GM21447 (cell line): ENCODE measurements at regions not wholly inside any gene's neighbourhood (a gene's known extent, or its start where the extent isn't known, plus 50 kb on each side); places are given as distances from the start of the nearest gene placed in this dataset.

Experiments used
- ATAC-seq: cut with Tn5 transposase; IDR thresholded peaks from one replicate; pipeline ENCODE4 v1.9.1; 2021; ENCODE audit not compliant: unreplicated experiment

DNA sequence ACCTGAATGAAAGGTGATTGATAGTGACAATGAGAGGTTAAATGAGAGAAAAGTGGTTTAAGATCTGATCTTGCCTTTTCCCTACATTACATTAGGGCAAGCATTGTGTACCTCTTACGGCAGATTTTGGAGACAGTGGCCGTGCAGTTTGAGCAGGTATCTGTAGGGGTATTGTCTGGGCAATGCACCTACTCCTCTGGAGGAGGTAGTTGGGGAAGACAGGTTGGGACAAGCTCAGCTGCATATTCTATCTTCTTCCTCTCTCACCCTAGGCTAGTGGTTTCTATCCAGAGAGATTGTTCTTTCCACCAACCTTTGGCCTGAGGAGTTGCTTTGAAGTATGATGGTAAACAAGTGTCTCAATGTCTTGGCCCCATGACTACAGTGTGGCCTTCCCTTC lies 323.2 kb downstream of the CYP26B1 start:
- ATAC-seq: no peak

DNA sequence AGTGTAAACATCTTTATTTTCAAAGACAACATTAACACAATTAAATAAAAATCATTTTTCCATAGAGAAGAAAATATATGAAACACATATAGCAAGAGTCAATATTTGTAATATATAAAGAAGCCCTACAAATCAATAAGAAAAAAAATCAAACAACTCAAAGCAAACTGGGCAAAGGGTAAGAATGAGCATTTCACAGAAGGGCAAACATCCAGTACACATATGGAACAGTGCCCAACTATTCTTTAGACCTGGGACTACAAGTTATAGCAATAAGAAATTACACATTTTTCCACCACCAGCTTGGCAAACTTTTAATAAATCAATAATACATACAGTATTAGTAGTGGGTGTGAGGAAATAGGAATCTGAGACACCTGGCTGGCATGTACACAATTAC lies 324.1 kb downstream of the CYP26B1 start:
- ATAC-seq: no peak

DNA sequence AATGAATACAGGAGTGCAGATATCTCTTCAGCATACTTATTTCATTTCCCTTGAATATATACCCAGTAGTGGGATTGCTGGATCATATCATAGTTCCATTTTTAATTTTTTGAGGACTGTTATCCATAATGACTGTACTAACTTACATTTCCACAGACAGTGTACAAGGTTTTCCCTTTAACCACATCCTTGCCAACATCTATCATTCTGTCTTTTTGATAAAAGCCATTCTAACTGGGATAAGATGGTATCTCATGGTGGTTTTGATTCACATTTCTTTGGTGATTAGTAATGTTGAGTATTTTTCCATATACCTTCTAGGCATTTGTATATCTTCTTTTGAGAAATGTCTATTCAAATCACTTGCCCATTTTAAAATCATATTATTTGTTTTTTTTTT lies 325.2 kb downstream of the CYP26B1 start:
- ATAC-seq: no peak

DNA sequence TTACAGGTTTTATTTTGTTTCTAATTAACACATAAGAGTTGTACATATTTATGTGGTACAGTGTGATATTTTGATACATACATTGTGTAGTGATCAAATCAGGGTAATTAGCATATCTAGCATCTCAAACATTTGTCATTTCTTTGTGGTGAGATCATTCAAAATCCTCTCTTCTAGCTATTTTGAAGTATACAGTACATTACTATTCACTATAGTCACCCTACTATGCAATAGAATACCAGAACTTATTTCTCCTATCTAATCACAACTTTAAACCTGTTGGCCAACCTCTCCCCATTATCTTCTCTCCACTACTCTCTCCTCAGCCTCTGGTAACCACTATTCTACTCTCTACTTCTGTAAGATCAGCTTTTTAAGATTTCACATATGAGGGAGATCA lies 325.8 kb downstream of the CYP26B1 start:
- ATAC-seq: no peak

DNA sequence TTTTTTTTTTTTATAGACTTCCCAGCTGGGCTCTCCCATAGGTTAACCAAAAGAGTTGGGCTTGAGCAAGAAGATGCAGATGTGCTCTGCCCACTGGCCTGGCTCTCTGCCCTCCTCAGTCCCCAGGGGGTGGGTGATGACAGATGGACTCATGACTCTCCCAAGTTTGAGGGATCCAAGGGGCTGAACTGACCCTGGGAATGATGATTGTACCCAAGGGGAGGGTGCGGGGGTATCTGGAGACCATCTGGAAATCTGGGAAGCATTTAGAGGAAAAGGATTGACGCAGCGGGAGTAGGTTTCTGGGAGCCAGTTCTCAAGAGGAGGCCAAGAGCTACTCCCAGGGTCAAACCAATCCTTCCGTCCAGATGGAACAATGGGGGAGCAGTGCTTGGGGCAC lies 330.8 kb downstream of the CYP26B1 start:
- no peak for ATAC-seq

DNA sequence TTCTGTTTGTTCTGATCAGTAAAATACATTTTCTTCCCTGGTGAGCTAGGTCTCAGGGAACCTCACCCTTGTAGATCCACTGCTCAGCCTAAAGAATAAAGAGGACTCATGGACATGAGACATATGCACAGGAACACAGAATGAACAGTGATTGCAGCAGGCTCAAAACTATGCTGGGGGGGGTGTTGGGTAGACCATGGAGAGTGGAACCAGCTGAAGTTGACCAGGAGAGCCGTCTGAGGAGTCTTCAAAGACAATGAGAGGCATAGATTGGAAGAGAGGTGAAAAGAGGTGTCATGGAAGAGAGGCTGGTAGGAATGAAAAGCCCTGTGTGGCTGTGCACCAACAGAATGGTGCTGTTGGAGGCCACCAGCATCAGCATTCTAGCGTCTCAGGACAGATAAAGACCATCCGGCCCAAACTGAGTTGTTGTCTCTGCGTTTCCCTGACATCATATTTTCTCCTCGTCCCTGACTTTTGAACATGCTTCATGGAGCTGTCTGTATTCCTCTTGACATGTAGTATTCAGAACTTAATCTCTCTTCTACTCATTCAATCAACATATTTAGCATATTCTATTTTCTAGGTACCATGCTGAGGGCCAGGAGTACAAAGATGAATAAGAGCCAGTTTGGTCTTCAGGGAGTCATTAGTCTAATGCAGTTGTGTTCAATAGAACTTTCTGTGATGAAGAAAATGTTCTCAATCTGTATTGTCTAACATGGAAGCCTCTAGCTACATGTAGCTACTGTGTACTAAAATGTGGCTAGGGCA lies 331.8 kb downstream of the CYP26B1 start:
- no peak for ATAC-seq

DNA sequence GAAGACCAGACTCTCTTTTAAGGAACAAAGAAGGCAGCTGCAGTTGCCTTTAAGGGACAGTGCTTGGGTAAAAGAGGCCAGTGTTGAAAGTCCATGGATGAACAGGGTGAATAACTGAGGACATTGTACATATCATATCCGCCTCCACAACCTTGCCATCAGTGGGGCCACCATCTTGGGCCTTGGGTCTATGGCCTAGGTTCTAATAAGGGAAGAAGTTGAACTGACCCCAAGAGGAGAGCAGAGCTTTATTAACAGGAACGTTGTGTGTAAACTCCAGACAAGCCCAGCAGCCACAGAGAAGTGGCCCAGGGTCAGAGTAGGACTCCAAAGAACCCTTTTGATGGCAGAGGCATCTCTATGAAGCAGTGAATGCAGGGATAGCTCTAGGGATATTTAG lies 332.8 kb downstream of the CYP26B1 start:
- no peak for ATAC-seq

DNA sequence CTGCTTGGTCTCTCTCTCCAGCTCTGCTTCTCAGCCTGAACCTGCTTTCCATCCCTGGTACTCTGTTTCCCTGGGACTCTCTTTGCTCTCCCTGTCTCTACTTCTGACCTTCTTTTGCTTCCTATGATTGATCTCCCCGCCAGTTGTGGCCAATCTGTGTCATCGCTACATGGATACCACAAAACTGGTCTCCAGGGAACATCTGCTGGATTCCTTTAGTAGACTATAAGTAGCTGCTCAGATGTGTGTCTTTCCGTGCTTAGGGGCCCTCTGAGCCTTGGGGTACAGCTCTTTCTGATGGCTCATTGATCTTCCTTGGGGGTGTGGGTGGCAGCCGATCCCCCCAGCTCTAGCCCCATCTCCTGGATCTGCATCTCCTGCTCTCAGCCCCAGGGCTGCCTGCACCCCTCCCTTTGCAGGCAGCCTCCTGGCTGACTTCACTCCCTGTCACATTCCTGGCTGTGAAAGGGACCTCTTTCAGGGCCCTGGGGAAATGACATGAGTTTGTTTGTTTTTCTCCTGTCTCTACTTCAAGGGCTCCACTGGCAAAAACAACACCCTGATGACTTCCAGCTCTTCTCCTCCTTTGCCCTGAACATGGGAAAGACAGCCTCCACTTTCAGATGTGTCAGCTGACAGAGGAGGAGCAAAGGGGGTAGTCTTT lies 333.7 kb downstream of the CYP26B1 start:
- ATAC-seq: no peak

DNA sequence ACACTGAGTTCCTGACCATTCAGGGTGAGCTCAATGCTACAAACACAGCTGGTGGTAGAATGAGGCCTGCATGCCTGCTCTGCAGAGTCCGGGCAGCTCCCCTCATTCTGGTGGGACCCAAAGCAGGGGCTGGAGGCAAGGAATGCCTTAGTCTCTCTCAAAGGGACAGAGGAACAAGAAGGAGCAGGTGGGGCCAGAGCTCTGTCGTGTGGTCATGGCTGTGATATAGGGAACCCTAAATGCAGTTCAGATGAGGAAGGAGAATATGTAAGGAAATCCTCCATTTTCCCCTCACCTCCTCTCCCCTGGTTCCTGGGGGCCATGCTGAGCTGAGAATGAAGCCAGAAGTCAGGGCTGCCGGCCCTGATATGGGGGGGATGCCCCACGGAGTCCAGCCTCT lies 334.3 kb downstream of the CYP26B1 start:
- no peak for ATAC-seq

DNA sequence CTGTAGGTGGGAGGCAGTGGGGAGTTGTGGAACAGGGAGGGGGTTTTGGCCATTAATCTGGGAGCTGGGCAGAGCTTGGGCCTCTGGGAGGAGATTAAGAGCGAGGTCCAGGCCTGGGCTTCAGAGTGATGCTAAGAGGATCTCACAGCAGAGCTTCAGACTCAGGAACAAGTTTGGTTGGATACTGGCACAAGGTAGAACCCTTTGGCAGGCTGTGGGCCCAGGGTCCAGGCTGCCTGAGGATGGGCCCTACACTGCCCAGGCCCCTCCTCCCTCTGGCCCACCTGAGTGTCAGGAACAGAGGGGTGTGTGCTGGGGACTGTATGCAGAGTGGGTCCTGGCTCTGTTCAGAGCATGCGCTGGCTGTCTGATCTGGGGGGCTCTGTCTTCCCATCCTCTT lies 334.9 kb downstream of the CYP26B1 start:
- ATAC-seq: no peak

DNA sequence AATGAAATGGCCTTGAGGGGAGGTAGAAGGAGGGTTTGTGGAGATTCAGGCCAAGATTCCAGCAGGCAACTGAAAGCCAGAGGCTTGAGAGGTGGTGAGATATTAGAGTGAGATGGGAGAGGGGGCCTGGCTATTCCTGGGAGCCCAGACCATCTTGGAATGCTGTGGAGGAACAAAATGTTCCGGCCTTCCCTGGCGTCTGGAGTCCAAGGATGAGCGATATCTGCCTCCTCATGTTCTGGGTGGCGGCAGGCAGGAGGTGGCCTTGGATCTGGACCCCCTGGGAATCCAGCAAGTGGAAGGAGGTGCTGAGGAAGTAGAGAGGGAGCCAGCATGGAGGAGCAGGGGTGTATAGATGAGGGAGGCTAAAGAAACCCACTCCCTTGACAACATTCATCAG lies 335.9 kb downstream of the CYP26B1 start:
- ATAC-seq: no peak

DNA sequence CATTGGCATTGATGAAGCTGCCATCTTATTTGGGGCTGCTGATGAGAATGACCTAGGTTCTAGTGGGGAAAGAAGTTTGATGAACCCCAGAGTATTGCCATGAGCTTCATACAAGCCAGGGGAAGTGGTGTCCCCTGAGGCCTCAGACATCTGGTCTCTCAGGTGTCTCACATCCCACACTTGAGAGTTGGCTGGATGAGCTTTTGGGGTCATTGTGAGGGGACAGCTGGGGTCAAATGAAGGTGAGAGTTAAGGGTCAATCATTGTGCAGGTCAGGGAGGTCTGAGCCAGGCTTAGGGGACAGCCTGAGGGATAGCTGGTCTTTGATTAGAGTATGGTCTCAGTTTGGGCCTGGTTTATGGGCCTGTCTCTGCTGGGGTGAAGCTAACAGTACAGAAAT lies 336.5 kb downstream of the CYP26B1 start:
- ATAC-seq: no peak

DNA sequence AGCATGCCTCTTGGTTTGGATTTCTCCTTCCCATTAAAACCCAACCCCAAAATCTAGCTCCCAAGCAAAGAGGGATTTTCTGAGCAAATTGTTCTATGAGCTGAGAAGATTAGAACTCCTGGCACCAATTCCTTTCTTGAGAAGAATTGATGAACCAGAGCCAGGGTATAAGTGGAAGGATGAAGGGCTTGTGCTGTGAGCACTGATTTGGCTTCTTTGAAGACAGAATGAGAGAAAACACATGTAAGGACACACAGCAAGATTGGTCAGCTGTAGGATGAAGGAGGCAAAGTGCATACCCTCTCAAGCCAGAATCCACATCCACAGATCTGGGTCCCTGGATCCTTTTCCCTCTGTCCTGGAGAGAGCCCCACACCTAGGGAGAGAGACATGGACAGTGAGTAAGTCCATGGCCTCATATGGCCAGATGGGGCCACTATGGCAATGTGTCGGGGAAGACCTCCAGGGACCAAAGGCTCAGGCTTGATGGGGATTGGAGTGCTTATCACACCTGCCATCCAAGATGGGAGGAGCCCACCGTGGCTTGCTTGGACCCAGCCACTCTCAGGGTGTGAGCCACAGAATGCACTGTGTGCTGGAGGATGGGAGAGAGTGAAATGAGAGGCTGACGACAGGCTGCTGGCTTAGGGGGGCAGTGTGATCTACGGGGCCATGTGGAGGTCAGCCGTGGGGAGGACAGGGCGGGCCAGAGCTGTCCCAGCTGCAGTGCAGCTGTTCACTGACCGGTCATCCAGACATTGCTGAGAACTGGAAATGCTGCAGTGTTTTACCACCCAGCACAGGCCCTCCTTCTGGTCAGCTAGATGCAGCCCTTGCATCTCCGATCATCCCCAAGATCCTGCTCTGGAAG lies 339.8 kb downstream of the CYP26B1 start:
- no peak for ATAC-seq

DNA sequence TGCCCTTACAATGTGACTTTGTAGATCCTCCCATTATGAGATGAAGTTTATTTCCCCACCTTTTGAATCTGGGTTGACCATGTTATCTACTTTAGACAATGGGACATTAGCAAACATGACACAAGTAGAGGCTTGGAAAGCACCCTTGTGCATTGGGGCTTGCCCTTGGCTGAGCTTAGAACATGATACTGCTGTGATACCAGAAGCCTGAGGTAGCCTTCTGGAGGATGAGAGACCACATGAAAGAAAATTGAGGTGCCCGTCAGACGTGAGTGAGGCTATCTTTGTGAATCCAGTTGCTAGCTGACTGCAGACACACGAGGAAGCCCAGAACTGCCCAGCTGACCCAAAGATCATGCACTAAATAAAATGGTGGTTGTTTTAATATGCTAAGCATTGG lies 341.2 kb downstream of the CYP26B1 start:
- no peak for ATAC-seq

DNA sequence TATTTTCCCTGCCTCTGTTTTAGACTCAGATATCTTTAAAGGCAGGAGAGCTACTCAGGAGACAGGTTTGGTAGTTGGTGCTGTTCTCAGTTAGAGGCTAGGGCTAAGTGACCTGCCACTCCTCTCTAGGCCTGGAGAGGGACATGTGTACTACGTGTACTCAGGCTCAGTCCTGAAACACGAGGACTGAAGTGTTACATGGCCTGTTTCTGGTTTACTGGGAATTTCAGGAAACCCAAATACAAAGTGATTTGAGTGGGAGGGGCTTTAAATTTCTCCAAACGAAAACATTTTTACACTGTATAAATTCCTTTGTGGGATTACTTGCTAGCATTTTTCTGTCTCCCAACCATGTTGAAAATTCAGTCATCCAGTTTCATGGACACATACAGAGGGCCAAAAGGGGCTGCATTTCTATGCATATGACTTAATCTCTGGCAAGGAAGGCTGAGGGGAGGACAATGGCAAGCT lies 343.3 kb downstream of the CYP26B1 start:
- no peak for ATAC-seq

DNA sequence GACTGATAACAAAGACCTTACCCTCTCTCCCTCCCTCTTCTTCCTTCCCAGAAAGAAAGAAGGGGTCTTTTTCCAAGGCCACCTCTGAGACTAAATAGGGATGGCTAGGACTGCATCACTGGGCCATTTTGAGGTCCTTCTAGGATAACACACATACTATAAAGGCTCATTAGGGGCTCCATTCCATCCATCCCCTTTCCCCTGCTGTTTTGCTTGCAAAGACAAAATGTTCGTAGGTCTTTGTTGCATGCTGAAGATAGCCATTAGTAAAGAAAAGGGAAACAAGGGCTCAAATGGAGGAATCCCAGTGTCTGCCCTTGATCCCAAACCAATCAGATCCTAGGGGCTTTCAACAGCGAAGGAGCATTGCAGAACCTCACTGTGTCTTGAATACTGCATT lies 344.3 kb downstream of the CYP26B1 start:
- no peak for ATAC-seq

DNA sequence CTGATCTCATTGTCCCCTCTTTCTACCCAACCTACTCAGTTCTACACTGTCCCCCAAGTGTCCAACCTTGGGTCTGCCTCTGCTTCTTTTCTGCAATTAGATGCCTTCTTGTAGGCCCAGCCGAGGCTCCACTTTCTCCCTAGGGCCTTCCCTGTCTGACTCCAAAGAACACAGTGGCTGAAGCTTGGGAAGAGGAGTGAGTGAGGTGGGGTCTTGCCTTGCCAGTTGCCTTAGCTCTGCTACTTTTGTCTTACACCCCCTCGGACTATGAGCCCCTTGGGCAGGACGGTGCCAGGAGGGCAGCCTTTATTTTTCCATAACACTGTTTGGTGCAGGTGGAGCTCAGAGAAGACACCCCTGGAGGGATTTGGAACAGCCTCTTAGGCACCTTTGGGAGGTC lies 345.1 kb downstream of the CYP26B1 start:
- no peak for ATAC-seq

DNA sequence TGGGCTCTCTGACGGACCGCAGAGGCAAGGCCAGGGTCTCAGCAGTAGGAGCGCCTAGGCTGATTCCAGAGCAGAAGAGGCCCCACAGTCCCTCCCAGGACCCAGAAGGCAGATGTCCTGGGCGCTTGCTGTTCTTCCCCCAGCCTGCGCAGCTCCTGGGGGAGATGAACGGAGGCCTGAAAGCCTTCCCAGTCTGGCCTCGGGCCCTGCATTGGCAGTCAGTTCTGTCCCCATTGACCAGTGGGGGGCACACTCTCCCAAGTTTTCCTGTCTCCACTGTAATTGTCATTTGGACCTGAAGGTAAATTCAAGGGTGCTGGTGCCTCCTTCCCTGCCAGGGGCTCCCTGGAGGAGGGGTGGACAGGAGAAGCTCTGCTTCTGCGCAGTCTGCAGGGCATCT lies 345.7 kb downstream of the CYP26B1 start:
- ATAC-seq: no peak

DNA sequence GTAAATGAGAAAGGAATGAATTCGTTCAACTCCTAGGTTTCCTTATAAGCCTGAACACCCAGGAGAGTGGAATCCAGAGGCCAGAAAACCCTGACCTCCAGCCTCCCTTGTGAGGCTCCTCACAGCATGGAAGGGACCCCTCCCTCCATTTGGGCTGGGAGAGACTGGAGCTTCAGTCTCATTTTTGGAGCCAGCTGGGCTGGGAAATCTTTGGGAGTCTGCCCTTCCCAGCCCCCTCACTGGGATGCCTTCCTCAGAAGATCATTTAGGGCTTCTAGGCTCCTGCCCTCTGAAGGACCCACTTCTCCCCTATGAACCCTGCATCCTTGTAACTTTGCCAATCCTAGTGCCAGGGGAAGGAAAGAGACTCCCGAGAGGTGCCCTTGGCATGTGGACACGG lies 346.1 kb downstream of the CYP26B1 start:
- ATAC-seq: no peak

DNA sequence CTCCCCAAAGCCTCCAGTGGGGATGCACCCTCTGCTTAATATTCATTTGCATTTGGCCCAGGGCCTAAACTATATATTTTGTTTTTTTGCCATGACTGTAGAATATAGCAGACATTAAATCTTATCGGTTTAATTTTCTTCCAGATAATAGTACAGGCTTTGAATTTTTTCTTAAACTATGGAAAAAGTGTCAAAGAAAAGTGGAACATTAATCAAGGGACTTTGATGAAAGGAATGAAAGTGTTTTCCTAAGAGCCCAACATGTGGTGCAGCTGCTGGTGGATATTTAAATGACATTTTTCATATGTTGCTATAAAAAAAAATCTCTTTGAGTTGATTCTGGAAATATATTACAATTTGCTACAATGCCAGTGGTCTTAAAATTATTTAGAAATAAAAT lies 346.8 kb downstream of the CYP26B1 start:
- no peak for ATAC-seq

DNA sequence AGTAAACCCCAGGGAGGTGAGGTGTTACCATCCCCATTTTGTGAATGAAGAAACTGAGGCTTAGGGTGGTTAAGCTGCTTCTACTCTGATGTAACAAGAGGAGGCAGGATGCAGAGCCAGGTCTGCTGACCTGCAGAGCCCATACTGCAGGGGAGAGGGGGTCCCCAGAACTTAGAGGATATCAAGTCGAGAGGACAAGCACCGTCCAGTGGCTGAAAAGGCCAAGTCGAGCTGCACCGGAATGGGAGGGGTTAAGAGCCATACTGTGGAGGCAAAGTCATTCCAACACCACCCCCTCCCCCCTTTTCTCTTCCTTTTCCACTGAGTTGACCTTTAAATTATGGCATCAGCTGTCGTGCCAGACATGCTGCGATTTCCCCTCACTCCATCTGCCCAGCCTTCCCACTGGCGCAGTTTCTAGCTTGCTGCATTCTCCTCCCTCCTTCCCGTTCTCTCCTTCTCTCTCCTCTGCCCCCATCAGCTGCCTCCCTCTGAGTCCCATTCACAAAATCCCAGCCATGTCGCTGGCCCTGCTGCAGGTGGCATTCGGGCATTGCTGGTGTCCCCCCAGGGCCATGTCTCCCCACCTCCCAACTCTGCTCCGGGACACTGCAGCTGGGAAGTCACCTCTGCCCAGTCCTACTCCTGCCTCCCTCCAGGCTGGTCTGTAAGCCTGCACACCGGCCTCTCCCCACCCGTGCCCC lies 346.9 kb downstream of the DYSF start:
- no peak for ATAC-seq
